ENCODE measurements at regions not wholly inside any gene's neighbourhood (a gene's known extent, or its start where the extent isn't known, plus 50 kb on each side); places are given as distances from the start of the nearest gene placed in this dataset.

DNA sequence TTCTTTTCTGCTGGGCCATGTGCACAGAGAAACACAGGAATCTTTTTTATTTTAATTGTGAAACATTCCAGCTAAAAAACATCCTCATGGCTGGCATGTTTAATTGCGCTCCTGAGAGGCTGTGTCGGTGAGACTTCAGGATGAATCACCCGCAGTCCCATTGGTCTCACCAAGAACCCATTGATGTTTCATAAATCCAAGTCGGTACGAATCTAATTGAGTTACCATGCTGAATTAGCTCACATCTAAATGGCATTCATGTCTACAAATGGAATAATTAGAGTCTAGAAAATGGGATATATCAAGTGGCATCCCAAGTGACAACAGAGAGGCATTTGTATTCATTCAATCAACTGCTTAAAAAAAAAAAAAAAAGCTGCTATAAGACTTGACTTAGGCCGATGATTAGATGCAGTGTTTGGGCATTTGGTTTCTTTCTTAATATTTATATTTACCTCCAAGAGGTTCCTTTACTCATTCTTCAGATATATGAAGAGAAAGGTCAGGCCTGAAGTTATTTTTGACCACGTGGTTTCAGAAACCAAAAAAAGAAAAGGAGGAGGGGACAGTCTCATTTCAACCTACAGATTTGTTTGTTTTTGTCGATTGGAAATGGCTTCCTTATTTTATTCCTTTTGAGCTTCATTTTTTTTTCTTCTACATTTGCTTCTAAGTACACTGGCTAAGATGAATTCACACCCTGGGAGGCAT, 79.1 kb upstream of the FOXB1 start:
- 73 to 80% methylated on average over 8 of the region's 8 CpGs for WGBS, 2 donors (ENCODE audit: low coverage in 1 of 2)
- in situ Hi-C loops (cut with MboI; ENCODE audit: low pct_ligation_motif_present in 1 of 4, low pct_unique_long_range_greater_than_20kb in 1 of 4, low sequenced_read_pairs in 3 of 4): loop anchor here in 1 of 4 donors (25.0 kb wide), 1 partner anchor 362 kb away; no protein-coding TSS in a partner anchor
- TF ChIP-seq CTCF (IDR thresholded peaks at IDR 0.05) (no peak), POLR2AphosphoS5 (IDR thresholded peaks at IDR 0.05) (no peak), POLR2A (IDR thresholded peaks at IDR 0.05) (no peak), EP300 (IDR thresholded peaks at IDR 0.05; ENCODE audit: low read depth) (no peak)
- no peaks in the 10 kb centered on the region for H3K9me3 ChIP-seq
- H3K4me1 ChIP-seq: no peaks in the 10 kb centered on the region
- H3K27me3 ChIP-seq: peaks cover 5% of the 10 kb centered on the region
- intact Hi-C loops (cut with DNase I; ENCODE audit: low total_unique reads): no loop called here
- DNase-seq: no peak
- no peak overlapping the region for H3K4me3 ChIP-seq
- no peak overlapping the region for H3K27ac ChIP-seq
- no peaks in the 10 kb centered on the region for H3K36me3 ChIP-seq

GRCh38 chr15:59924096-59924495, 80.0 kb upstream of the FOXB1 start:
- H3K36me3 ChIP-seq: no peaks in the 10 kb centered on the region
- H3K4me3 ChIP-seq: no peak overlapping the region
- in situ Hi-C loops (cut with MboI; ENCODE audit: low pct_ligation_motif_present in 1 of 4, low pct_unique_long_range_greater_than_20kb in 1 of 4, low sequenced_read_pairs in 3 of 4): loop anchor here in 1 of 4 donors (25.0 kb wide), 1 partner anchor 363 kb away; no protein-coding TSS in a partner anchor
- H3K27ac ChIP-seq: no peak overlapping the region
- no peaks in the 10 kb centered on the region for H3K9me3 ChIP-seq
- DNase-seq: no peak
- H3K4me1 ChIP-seq: no peaks in the 10 kb centered on the region
- TF ChIP-seq POLR2A (IDR thresholded peaks at IDR 0.05): no peak
- TF ChIP-seq POLR2AphosphoS5 (IDR thresholded peaks at IDR 0.05): no peak
- no peak for TF ChIP-seq CTCF (IDR thresholded peaks at IDR 0.05)
- no peak for TF ChIP-seq EP300 (IDR thresholded peaks at IDR 0.05; ENCODE audit: low read depth)
- no peaks in the 10 kb centered on the region for H3K27me3 ChIP-seq
- 58 to 65% methylated on average over 5 to 6 of the region's 6 CpGs for WGBS, 2 donors (ENCODE audit: low coverage in 1 of 2)
- intact Hi-C loops (cut with DNase I; ENCODE audit: low total_unique reads): no loop called here

- intact Hi-C loops (cut with DNase I; ENCODE audit: low total_unique reads) (no loop called here), in situ Hi-C loops (cut with MboI; ENCODE audit: low pct_ligation_motif_present in 1 of 4, low pct_unique_long_range_greater_than_20kb in 1 of 4, low sequenced_read_pairs in 3 of 4) (loop anchor here in 1 of 4 donors (25.0 kb wide), 1 partner anchor 364 kb away; no protein-coding TSS in a partner anchor)
- no peak for TF ChIP-seq CTCF (IDR thresholded peaks at IDR 0.05)
- TF ChIP-seq POLR2AphosphoS5 (IDR thresholded peaks at IDR 0.05): no peak
- no peaks in the 10 kb centered on the region for H3K9me3 ChIP-seq
- DNase-seq: no peak
- 89 to 91% methylated on average over 3 to 4 of the region's 4 CpGs for WGBS, 2 donors (ENCODE audit: low coverage in 1 of 2)
- no peaks in the 10 kb centered on the region for H3K36me3 ChIP-seq
- H3K27ac ChIP-seq: no peak overlapping the region
- no peaks in the 10 kb centered on the region for H3K27me3 ChIP-seq
- H3K4me1 ChIP-seq: no peaks in the 10 kb centered on the region
- H3K4me3 ChIP-seq: no peak overlapping the region
Measured at GRCh38 chr15:59923508-59923907, 80.6 kb upstream of the FOXB1 start.

- no peaks in the 10 kb centered on the region for H3K36me3 ChIP-seq
- 74 to 77% methylated on average over 6 to 11 of the region's 11 CpGs for WGBS, 2 donors (ENCODE audit: low coverage in 1 of 2)
- TF ChIP-seq EP300 (IDR thresholded peaks at IDR 0.05; ENCODE audit: low read depth): no peak
- no peak for TF ChIP-seq POLR2AphosphoS5 (IDR thresholded peaks at IDR 0.05)
- no peak for TF ChIP-seq CTCF (IDR thresholded peaks at IDR 0.05)
- no peak for TF ChIP-seq POLR2A (IDR thresholded peaks at IDR 0.05)
- H3K27me3 ChIP-seq: peaks cover 25% of the 10 kb centered on the region
- no peak overlapping the region for H3K4me3 ChIP-seq
- intact Hi-C loops (cut with DNase I; ENCODE audit: low total_unique reads) (no loop called here), in situ Hi-C loops (cut with MboI; ENCODE audit: low pct_ligation_motif_present in 1 of 4, low pct_unique_long_range_greater_than_20kb in 1 of 4, low sequenced_read_pairs in 3 of 4) (loop anchor here in 1 of 4 donors (25.0 kb wide), 1 partner anchor 368 kb away; no protein-coding TSS in a partner anchor)
- H3K4me1 ChIP-seq: no peaks in the 10 kb centered on the region
- no peak overlapping the region for H3K27ac ChIP-seq
- H3K9me3 ChIP-seq: no peaks in the 10 kb centered on the region
- DNase-seq: no peak
Measured at GRCh38 chr15:59918994-59919951, 84.8 kb upstream of the FOXB1 start.

Data from transverse colon (tissue), 4 donors.